Smooth muscle cell of the brain vasculature (primary cell): ENCODE measurements at regions not wholly inside any gene's neighbourhood (a gene's known extent, or its start where the extent isn't known, plus 50 kb on each side); places are given as distances from the start of the nearest gene placed in this dataset.

Experiments
- DNase-seq: peaks from one replicate; pipeline ENCODE4 v3.0.0-alpha.2; 2012; ENCODE audit warnings: low read depth, low spot score

DNA sequence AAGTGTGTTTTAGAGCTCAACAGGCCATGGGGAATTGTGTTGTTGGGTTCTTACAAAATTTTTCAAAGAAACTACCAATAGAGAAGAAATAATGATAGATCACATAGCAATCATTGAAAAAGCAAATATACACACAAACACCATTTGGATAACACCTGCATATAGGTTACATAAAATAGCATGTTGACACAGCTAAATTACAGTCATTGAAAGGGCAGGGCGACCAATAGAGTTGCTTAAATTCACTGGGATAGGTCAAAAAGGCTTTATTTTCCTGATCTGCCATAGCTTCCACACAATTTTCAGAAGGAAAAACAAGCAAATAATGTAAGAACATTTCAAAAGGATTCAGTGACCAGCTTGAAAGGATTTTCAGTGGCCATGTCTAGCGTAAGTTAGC, 57.9 kb upstream of the FGGY start:
- DNase-seq = no peak

DNA sequence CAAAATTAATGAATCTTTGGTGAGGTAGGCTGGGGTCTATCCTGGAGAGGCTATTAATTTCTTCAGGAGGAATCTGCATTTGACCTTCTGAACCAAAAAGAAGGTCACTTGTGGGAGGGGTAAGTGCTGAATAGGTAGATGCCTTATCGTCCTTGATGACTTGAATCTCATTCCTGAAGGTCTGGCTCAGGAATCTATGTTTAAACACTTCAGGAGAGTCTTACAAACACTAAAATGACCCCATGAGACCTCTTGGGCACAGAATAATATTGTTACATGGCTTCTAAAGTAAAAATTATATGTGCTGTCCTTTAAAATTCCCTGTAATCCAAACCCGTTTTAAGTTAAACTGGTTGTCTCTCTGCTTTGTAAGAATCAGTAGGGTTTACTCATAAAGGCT, 55.0 kb upstream of the FGGY start:
- DNase-seq = no peak

DNA sequence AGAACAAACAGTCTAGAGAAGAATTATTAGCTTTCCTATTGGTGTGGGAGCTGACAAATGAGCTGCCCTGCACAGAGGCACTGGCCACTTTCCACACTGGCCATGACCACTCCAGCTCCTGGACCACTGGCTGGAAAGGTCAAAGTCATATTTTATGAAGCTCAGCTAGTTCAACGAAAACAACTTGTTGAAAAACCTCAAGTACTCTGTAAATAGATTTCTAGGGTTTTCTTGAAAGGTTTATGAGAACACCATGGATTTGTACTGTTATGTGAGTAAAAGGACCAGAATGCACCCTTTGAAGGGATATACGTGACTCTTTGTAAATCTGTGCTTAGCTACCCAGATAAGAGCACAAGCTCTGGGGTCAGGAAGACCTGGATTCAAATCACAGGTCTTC, 54.5 kb upstream of the FGGY start:
- no peak for DNase-seq

DNA sequence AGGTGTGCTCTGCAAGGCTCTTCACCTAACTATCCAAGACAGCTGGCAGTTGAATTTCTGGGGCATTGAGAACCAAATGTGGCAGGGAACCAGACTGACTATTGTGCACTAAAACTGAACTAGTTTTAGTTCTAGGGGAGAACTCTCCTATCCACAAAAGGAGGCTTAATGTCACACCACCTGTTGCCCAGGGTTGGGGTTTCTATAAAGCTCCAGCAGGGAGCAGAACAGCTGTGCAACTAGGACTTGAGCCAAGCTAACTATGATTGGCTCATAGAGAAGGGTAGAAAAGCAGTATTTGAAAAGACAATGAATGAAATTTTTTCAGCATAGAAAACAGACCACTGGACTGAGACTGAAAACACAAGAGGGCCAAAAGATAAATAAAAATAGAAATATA, 53.3 kb upstream of the FGGY start:
- no peak for DNase-seq

DNA sequence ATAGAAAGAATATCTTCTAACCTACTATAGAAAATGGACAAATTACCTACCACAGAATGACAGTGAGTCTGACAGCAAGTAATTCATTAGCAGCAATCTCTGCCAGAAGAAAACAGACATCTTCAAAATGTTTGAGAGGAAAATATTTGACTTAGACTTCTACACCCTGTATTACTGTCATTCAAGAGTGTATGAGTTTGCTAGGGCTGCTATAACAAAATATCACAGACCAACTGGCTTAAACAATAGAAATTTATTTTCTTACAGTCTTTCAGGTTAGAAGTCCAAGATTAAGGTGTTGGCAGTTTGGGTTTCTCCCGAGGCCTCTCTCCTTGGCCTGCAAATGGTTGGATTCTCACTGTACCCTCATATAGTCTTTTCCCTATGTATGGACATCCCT, 52.9 kb upstream of the FGGY start:
- no peak for DNase-seq

DNA sequence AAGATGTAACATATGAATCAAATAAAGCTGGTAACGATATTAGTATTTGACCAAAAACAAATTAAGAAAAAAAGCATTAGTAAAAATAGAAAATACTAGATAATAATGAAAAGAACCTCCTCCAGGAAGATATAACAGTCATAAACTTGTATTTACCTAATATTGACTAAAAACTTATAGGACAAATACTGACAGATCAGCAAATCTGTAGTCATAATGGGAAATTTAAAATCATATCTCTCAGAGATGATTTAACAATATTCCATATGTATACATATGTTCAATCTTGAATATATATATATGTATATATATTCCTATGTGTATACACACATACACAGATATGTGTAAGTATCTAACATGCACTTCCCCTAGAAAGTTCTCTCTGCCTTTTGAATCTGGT, 52.0 kb upstream of the FGGY start:
- DNase-seq = no peak
